GDM1 (cell line): ENCODE measurements at regions not wholly inside any gene's neighbourhood (a gene's known extent, or its start where the extent isn't known, plus 50 kb on each side); places are given as distances from the start of the nearest gene placed in this dataset.
A peak's percentile ranks its signal among the peaks of the same experiment; 100 is the strongest.

Experiments used
- DNase-seq: peaks from one replicate; lab custom pipeline; 2025; lab: John Stamatoyannopoulos, UW

DNA sequence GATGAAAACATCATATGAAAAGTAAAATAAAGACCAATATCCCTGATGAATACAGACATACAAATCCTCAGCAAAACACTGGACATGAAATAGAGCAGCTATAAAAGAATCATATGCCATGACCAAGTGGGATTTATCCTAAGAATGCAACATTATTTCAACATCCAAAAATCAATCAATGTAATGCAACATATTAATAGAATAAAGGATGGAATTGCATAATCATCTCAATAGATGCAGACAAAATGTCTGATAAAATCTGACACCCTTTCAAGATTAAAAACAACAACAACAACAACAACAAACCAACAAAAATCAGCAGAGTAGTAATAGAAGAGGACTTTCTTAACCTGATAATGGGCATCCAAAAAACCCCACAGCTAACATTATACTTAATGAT, 63.8 kb upstream of the IL1R1 start:
- DNase-seq = no peak

DNA sequence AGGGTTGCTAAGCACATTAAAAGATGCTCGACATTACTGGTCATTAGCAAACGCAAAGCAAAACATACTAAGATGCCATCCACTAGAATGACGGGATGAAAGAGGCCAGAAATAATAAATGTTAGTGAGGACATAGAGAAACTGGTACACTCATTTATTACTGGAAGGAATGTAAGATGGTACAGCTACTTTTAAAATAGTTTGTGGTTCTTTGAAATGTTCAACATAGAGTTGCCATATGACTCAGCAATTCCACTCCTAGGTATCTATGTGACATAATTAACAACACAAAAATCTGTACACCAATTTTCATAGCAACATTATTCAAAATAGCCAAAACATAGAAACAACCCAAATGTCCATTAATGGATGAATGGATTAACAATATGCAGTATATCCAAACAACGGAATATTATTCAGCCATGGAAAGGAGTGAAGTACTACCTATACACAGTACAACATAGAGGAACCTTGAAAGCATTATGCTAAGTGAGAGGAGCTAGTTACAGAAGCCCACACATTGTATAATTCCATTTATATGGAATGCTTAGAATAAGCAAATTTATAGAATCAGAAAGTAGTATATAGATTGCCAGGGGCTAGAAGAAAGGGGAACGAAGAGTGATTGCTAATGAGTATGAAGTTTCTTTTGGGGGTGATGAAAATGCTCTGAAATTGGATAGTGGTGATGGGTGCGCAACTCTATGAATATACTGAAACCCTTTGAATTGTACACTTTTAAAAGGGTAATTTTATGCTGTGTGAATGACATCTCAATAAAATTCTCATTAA, 61.9 kb upstream of the IL1R1 start:
- DNase-seq = no peak

DNA sequence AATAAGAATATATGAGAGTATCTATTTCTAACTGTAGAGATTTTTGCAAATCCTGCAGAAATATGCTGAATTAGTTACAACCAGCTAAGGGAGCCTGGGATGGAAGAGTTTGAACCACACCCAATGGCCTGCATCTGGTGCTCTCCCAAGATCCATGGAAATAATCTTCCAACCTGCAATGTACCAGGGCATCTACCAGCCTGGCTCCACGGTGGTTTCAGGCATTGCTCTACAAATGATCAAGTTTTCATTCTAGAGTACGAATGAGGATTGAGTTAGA, 61.4 kb upstream of the IL1R1 start:
- no peak for DNase-seq

DNA sequence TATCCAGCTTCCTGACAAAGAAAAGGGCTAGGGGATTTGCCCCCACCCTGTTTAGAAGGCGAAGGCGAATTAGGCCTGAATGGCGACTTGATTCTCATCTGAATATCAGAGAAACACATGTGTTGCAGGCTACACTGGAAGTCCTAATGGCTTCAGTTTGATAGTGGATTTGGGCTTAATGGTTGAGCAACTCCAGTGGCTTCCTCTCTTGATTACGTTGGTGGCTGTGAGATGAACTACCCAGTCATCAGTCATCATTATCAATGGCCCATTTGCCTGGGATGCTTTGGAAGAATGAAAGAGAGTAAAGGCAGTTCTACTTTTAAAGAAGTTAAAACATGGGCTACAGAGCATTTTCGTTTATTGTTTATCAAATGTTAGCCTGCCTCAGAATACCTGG, 60.9 kb upstream of the IL1R1 start:
- DNase-seq = no peak

DNA sequence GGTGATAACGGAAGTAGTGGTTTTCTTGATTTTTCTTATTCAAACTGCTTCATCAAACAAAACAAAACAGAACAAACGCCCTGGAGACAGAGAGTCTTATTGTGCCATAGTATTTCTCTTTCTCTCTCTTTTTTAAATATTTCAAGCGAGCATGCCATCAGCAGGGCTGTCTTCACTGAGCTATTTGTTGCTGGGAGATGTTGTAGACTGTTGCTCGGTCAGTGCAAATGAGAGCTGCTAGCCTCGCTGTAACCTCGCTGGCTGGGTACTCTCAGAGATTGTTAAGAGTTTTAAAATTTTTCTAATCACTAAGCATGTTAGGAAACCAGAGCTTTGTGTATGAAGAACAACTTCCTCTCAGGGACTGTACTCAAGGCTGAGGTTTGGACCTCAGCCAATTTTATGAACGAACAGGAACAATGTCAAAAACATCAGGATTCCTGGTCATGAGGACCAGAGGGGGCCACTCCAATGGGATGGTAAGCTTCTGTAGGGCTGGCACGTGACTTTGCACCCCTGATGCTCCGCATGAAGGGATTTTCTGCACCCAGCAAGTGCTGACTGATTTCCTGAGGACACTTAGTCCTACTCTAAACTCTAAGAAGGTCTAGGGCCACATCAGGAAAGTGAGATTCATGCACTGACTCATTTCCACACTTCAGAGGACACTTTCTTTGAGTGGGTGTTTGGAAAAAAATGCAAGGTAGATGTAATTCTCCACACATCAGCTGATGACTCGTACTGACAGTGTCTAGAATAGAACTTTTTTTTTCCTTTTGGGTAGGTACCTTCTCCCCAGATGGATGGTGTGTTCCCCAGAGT, 59.8 kb upstream of the IL1R1 start:
- peak; percentile 44 for DNase-seq

- no peak for DNase-seq
These were observed 59.2 kb upstream of the IL1R1 start for GRCh38 chr2:102083393-102083703.

DNA sequence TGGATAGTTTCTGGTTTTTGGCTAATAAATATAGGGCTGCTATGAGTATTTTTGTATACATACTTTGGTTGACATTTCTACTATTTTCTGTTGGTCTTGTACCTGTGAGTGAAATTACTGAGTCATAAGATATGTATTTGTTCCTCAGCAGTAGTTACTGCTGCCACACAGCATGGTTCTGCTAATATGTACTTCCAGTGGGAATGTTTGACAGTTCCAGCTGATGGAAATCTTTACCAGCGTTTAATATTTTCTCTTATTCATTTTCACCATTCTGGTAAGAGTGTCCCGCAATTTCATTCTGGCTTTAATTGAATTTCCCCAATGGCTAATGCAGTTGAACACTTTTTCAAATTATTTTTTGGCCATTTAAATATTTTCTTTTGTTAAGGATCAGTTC, 57.9 kb upstream of the IL1R1 start:
- DNase-seq = no peak

- no peak for DNase-seq
These were observed 57.3 kb upstream of the IL1R1 start for GRCh38 chr2:102085238-102085637.

- no peak for DNase-seq
These were observed 56.2 kb upstream of the IL1R1 start for GRCh38 chr2:102086150-102086872.

GRCh38 chr2:102091121-102091520, 51.4 kb upstream of the IL1R1 start:
- no peak for DNase-seq

DNA sequence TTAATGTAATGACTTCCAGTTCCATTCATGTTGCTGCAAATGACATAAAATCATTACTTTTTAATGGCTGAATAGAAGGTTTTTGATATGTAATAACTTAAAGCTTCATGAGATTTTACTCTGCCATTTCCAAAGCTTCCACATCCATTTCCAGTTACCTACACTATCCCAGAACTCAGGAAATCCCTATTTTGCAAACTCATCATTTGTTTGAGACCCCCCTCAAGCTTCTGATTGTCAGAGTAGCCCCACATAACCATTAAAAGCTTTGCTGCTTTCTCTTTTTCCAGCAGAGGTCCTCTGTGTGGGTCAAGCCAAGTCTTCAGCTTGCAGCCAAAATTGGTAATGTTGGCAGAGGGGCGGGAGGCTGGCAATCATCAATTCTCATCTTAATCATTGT, 50.6 kb upstream of the IL1R1 start:
- no peak for DNase-seq

DNA sequence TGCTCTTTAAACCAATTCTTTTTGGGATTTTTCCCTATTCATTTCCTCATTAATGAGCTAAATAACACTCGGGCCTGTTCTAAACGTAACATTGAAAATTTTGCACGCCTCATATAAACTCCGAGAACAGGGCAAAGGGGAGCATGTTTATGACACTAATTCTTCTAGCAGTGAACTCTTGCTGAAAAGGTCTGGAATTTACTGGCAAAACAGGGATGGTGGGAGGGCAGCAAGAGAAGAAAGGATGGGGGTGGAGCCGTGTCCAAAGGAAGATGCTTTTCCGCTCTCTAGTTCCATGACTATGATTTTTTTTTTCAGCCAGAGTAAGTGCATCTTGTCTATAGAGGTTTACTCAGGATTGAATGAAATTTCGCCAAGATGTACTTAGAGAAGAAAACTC, 50.0 kb upstream of the IL1R1 start:
- no peak for DNase-seq
